A549 (cell line): ENCODE measurements at regions not wholly inside any gene's neighbourhood (a gene's known extent, or its start where the extent isn't known, plus 50 kb on each side); places are given as distances from the start of the nearest gene placed in this dataset.

Experiments
- ATAC-seq, 2 experiments: fragments of 200-7000 bp in 1 of 2; fragments of >200 bp in 1 of 2; cut with Nextera tagmentation in 1 of 2; cut with Tn5 transposase in 1 of 2; 3 replicates each; pipeline versions ENCODE4 v1.8.0 to v1.9.1; 2018 to 2020; ENCODE audit warnings: mild to moderate bottlenecking in 1 of 2, moderate library complexity in 1 of 2
- CTCF ChIA-PET: fragments of 300-600 bp; sonication (Branson Sonifier 250); formaldehyde crosslinking; extraction: SDS; loops from one replicate; lab custom pipeline; 2021; ENCODE audit warnings: antibody characterized with exemption, inconsistent platforms; lab: Yijun Ruan, JAX
- POLR2A ChIA-PET: fragments of 350-600 bp; formaldehyde crosslinking; extraction: SDS; loops from one replicate; lab custom pipeline; 2021; ENCODE audit warnings: antibody characterized with exemption, inconsistent platforms; lab: Yijun Ruan, JAX
- DNase-seq, 2 experiments: peaks; one replicate each; pipeline versions ENCODE4 v3.0.0 to v3.0.0-alpha.2; 2011 to 2016; ENCODE audit warnings: low read depth in 1 of 2, low spot score in 1 of 2
- FAIRE-seq: peaks from 2 replicates; lab custom pipeline; 2011; peaks lifted over from hg19 to GRCh38; lab: Jason Lieb, UNC
- H3K27ac ChIP-seq, 2 experiments: fragments of >200 bp; sonication (Bioruptor Twin); formaldehyde crosslinking; 3 replicates each; pipeline ENCODE4 v1.5.1; 2016 to 2017
- H3K4me1 ChIP-seq: fragments of >200 bp; sonication (Bioruptor Twin); formaldehyde crosslinking; 3 replicates; pipeline ENCODE4 v1.6.1; 2016
- H3K4me2 ChIP-seq: fragments of >200 bp; sonication (Bioruptor Twin); formaldehyde crosslinking; 3 replicates; pipeline ENCODE4 v1.6.1; 2016
- H3K4me3 ChIP-seq: fragments of >200 bp; sonication (Bioruptor Twin); formaldehyde crosslinking; 3 replicates; pipeline ENCODE4 v1.5.1; 2016
- H3K9me3 ChIP-seq: fragments of >200 bp; sonication (Bioruptor Twin); formaldehyde crosslinking; 3 replicates; pipeline ENCODE4 v1.6.1; 2016
- BCL3 ChIP-seq: fragments of >200 bp; sonication (Bioruptor Twin); formaldehyde crosslinking; IDR thresholded peaks from 3 replicates; pipeline ENCODE4 v1.6.1; 2016
- CBX2 ChIP-seq: fragments of 200-600 bp; sonication (generic); IDR thresholded peaks from 2 replicates; pipeline ENCODE4 v1.6.1; 2016; ENCODE audit warnings: low read depth, mild to moderate bottlenecking, borderline replicate concordance
- CBX8 ChIP-seq: fragments of 200-600 bp; sonication (generic); IDR thresholded peaks from 2 replicates; pipeline ENCODE4 v1.6.1; 2016
- CEBPB ChIP-seq, 2 experiments: fragments of >200 bp in 1 of 2; sonication (Bioruptor Twin) in 1 of 2; formaldehyde crosslinking in 1 of 2; IDR thresholded peaks; 2 replicates each; pipeline ENCODE4 v1.6.1; 2012 to 2016
- CHD4 ChIP-seq: fragments of 200-600 bp; sonication (generic); IDR thresholded peaks from 2 replicates; pipeline ENCODE4 v1.6.1; 2016; ENCODE audit warnings: antibody characterized with exemption, mild to moderate bottlenecking, borderline replicate concordance
- EHF ChIP-seq: fragments of 250-450 bp; sonication (Bioruptor Pico); IDR thresholded peaks from 2 replicates; pipeline ENCODE4 v1.5.0; 2020; ENCODE audit warnings: mild to moderate bottlenecking
- EHMT2 ChIP-seq: fragments of 200-600 bp; sonication (generic); IDR thresholded peaks from 2 replicates; pipeline ENCODE4 v1.6.1; 2016; ENCODE audit warnings: antibody characterized with exemption, low read depth, mild to moderate bottlenecking, moderate library complexity
- ELK1 ChIP-seq: fragments of 150-350 bp; IDR thresholded peaks from 2 replicates; pipeline ENCODE4 v1.6.1; 2014; ENCODE audit warnings: low read depth, mild to moderate bottlenecking, low read length
- FOSB ChIP-seq: fragments of 250-450 bp; sonication (Bioruptor Pico); IDR thresholded peaks from 2 replicates; pipeline ENCODE4 v1.5.0; 2020; ENCODE audit warnings: mild to moderate bottlenecking, moderate library complexity
- FOXS1 ChIP-seq: fragments of 250-450 bp; sonication (Bioruptor Pico); IDR thresholded peaks from 2 replicates; pipeline ENCODE4 v1.5.0; 2020; ENCODE audit warnings: mild to moderate bottlenecking, moderate library complexity
- HEYL ChIP-seq: fragments of 250-450 bp; sonication (Bioruptor Pico); IDR thresholded peaks from 2 replicates; pipeline ENCODE4 v1.8.0; 2021; ENCODE audit warnings: mild to moderate bottlenecking, moderate library complexity
- JUN ChIP-seq, 2 experiments: fragments of >200 bp; sonication (Bioruptor Twin); formaldehyde crosslinking; IDR thresholded peaks; 2 replicates in 1 of 2; 3 replicates in 1 of 2; pipeline ENCODE4 v1.6.1; 2016 to 2017
- KDM1A ChIP-seq: fragments of 200-600 bp; sonication (generic); IDR thresholded peaks from 2 replicates; pipeline ENCODE4 v1.6.1; 2016; ENCODE audit warnings: low read depth, mild to moderate bottlenecking
- MYC ChIP-seq: IDR thresholded peaks from 2 replicates; pipeline ENCODE4 v1.6.1; 2012; ENCODE audit warnings: mild to moderate bottlenecking, inconsistent platforms, low read length, improper control_type of control experiment, borderline replicate concordance
- NFE2L2 ChIP-seq: fragments of 150-350 bp; conservative IDR thresholded peaks from 2 replicates; pipeline ENCODE4 v1.6.1; 2014; ENCODE audit warnings: low read length
- NPAS2 ChIP-seq: fragments of 250-450 bp; sonication (Bioruptor Pico); IDR thresholded peaks from 2 replicates; pipeline ENCODE4 v1.8.0; 2022; ENCODE audit warnings: mild to moderate bottlenecking, moderate library complexity, borderline replicate concordance
- PHF8 ChIP-seq: fragments of 200-600 bp; sonication (generic); IDR thresholded peaks from 2 replicates; pipeline ENCODE4 v1.6.1; 2016; ENCODE audit warnings: low read depth, mild to moderate bottlenecking, antibody characterized with exemption, moderate library complexity, borderline replicate concordance
- POLR2A ChIP-seq: IDR thresholded peaks from 2 replicates; pipeline ENCODE4 v1.6.1; 2012; ENCODE audit warnings: mild to moderate bottlenecking, low read length
- POLR2AphosphoS2 ChIP-seq: conservative IDR thresholded peaks from 2 replicates; pipeline ENCODE4 v1.6.1; 2012; ENCODE audit warnings: low read length, improper control_type of control experiment, inconsistent platforms
- RAD21 ChIP-seq, 2 experiments: fragments of >200 bp in 1 of 2; sonication (Bioruptor Twin) in 1 of 2; formaldehyde crosslinking in 1 of 2; IDR thresholded peaks in 1 of 2; conservative IDR thresholded peaks in 1 of 2; 2 replicates in 1 of 2; 3 replicates in 1 of 2; pipeline ENCODE4 v1.6.1; 2012 to 2018; ENCODE audit warnings: inconsistent platforms in 1 of 2
- RCOR1 ChIP-seq: fragments of 150-350 bp; IDR thresholded peaks from 2 replicates; pipeline ENCODE4 v1.6.1; 2014; ENCODE audit warnings: antibody characterized with exemption, low read length, low read depth
- RFX5 ChIP-seq: fragments of 450-650 bp; IDR thresholded peaks from 2 replicates; pipeline ENCODE4 v1.7.1; 2014; ENCODE audit warnings: antibody characterized with exemption, mild to moderate bottlenecking, moderate library complexity
- SREBF2 ChIP-seq: fragments of 450-650 bp; IDR thresholded peaks from 2 replicates; pipeline ENCODE4 v1.6.1; 2014; ENCODE audit warnings: mild to moderate bottlenecking, moderate library complexity
- USF2 ChIP-seq: fragments of 450-650 bp; IDR thresholded peaks from 2 replicates; pipeline ENCODE4 v1.6.1; 2014; ENCODE audit warnings: antibody characterized with exemption
- ZC3H11A ChIP-seq: fragments of 450-650 bp; IDR thresholded peaks from 2 replicates; pipeline ENCODE4 v1.6.1; 2014; ENCODE audit warnings: antibody characterized with exemption, mild to moderate bottlenecking
- ZFP36 ChIP-seq: fragments of 450-650 bp; IDR thresholded peaks from 2 replicates; pipeline ENCODE4 v1.6.1; 2014; ENCODE audit warnings: borderline replicate concordance; ENCODE audit not compliant: partially characterized antibody
- ZNF302 ChIP-seq: fragments of 250-450 bp; sonication (Bioruptor Pico); IDR thresholded peaks from 2 replicates; pipeline ENCODE4 v1.9.0; 2021; ENCODE audit warnings: inconsistent platforms, mild to moderate bottlenecking, moderate library complexity
- WGBS: methylation state at CpG from one replicate; pipeline ENCODE4 v1.1.6; 2017; ENCODE audit errors: missing lambda C conversion rate; 5-methylcytosine and 5-hydroxymethylcytosine counted together

- TF ChIP-seq BCL3: no peak
- TF ChIP-seq EHF (CRISPR knock-in tag): no peak
Observed at GRCh38 chr2:240280621-240281020, 140.2 kb upstream of the OTOS start (continued).

- POLR2A ChIA-PET: no interaction called here
Observed at GRCh38 chr2:240284503-240285259, 144.2 kb upstream of the OTOS start.

GRCh38 chr2:240285725-240286124 lies 145.3 kb upstream of the OTOS start:
- Histone ChIP-seq H3K27ac (no peak overlapping the region), H3K4me3 (no peak overlapping the region), H3K4me1 (no peaks in the 10 kb centered on the region), H3K4me2 (no peak overlapping the region), H3K9me3 (no peaks in the 10 kb centered on the region; the same call in 1 of the 3 replicates)
- WGBS: 64% methylated on average over 4 of the region's 4 CpGs
- FAIRE-seq (no peak), ATAC-seq (no peak), DNase-seq (no peak)
- no peak for TF ChIP-seq ELK1
- no peak for TF ChIP-seq RAD21 (conservative IDR thresholded peaks at IDR 0.05 in 1 of 2, IDR thresholded peaks at IDR 0.05 in 1 of 2)
- TF ChIP-seq USF2: no peak
- no peak for TF ChIP-seq CEBPB (IDR thresholded peaks at IDR 0.05)
- TF ChIP-seq EHMT2: no peak
- TF ChIP-seq ZFP36: no peak
- no peak for TF ChIP-seq FOXS1 (CRISPR knock-in tag)
- TF ChIP-seq RFX5: no peak
- no peak for TF ChIP-seq POLR2AphosphoS2
- no peak for TF ChIP-seq SREBF2
- TF ChIP-seq FOSB (CRISPR knock-in tag): no peak
- TF ChIP-seq NPAS2 (CRISPR knock-in tag): no peak
- TF ChIP-seq MYC: no peak
- TF ChIP-seq RCOR1: no peak
- CTCF ChIA-PET: no interaction called here
- POLR2A ChIA-PET: no interaction called here

More at GRCh38 chr2:240284503-240285259, 144.2 kb upstream of the OTOS start:
- FAIRE-seq: no peak
- no peak for ATAC-seq
- CTCF ChIA-PET: interaction anchor here (1.5 kb wide), 1 partner anchor 154 kb away, joined by 4 read pairs; no protein-coding TSS in a partner anchor
- no peak for DNase-seq
- Histone ChIP-seq H3K9me3 (no peaks in the 10 kb centered on the region; the same call in 1 of the 3 replicates), H3K4me1 (no peaks in the 10 kb centered on the region), H3K27ac (no peak overlapping the region), H3K4me2 (no peak overlapping the region), H3K4me3 (no peak overlapping the region)
- WGBS: 53% methylated on average over 13 of the region's 13 CpGs
- TF ChIP-seq NFE2L2 (no peak), ZNF302 (CRISPR knock-in tag) (no peak), ZC3H11A (no peak), KDM1A (no peak), CBX8 (no peak), CEBPB (IDR thresholded peaks at IDR 0.05) (no peak), CHD4 (no peak), POLR2A (no peak), JUN (IDR thresholded peaks at IDR 0.05) (no peak), RAD21 (conservative IDR thresholded peaks at IDR 0.05 in 1 of 2, IDR thresholded peaks at IDR 0.05 in 1 of 2) (no peak), RCOR1 (no peak), CBX2 (no peak), NPAS2 (CRISPR knock-in tag) (no peak), HEYL (CRISPR knock-in tag) (no peak), PHF8 (no peak)
